GM18502 (cell line): ENCODE measurements at regions not wholly inside any gene's neighbourhood (a gene's known extent, or its start where the extent isn't known, plus 50 kb on each side); places are given as distances from the start of the nearest gene placed in this dataset.

Experiments
- ATAC-seq: cut with Tn5 transposase; IDR thresholded peaks from one replicate; pipeline ENCODE4 v1.9.1; 2021; ENCODE audit warnings: mild to moderate bottlenecking; ENCODE audit not compliant: unreplicated experiment, poor library complexity

DNA sequence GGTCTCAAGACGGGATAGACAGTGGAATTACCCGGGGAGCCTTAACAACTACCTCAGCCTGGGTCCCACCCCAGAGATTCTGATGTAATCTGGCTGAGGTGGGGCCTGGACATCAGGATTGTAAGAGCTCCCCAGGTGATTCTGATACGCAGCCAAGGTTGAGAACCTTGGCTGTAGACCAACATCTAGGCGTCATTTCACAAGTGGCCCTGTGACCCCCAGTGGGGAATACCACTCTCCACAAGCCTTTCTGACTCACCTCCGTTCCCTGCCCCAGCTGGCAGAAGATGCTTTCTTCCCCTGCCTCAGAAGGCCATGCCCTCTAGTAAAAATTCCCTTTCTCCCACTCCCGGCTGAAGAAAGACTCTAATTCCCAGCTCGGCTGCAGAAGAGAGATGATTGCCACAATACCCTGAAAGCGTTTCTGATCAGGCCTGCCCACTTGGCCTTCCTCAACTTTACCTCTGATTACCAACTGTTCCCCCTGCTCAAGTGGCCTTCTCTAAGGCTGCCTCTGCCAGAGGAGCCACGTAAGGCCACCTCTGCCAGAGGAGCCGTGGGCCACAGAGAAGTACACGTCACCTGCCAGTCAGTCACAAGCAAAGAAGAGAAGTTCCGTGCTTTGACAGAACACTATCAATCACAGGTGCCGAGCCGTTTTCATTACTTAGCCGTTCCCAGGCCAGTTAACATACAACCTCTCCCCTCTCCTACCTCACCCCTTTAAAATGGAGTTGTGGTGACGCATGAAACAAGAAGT lies 116.8 kb upstream of the PKDCC start:
- peak; percentile 67 for ATAC-seq

DNA sequence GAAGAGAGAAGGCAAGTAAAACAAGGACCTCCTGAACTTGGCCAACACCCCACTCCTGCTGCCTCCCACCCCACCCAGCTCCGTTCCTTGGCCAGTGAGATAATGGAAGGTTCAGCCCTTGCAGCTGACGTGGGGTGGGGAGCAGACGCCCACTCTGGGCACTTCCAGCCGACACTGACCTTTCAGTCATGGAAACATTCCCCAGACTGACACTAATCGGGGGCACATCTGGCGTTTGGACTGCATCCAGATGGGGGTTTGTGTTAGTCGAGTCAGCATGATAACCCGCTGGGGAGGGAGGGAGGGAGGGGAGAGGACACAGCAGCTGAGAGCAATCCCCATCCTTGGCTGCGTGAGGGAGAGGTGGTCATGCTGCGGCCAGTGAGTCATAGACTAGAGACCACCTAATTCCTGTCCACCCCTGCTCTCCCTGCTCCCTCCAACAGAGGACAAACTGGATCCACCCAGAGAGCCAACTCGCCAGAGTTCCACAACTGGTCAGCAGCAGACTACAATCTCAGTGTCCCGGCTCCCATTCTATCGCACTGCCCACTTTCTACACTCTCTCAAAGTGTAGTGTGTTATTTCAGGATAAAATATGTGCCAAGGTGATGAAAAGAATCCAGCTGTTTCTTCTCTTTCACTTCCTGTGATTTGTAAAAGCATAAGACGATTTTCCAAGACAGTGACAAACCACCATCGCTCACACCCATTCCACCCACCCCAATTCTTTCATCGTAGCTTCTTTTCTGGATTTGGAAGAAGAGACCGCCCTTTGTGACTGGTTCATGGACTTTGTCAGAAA lies 115.4 kb upstream of the PKDCC start:
- no peak for ATAC-seq

DNA sequence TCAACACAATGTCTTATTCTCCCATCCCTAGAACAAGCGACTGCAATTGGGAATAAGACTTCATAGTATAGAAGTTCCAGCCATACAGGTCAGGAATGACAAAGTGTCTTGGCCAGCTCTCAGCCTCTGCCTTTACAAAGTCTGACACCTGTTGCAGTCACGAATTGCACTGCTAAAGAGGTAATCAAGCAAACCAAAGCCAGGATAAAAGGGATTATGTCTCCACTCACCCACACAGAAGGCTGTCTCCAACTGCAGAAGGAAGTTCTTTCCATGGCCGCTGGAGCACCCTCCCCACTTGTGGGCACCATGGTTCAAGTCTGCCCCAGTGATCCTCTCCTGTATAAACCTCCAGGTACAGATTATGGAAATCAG lies 114.8 kb upstream of the PKDCC start:
- no peak for ATAC-seq

DNA sequence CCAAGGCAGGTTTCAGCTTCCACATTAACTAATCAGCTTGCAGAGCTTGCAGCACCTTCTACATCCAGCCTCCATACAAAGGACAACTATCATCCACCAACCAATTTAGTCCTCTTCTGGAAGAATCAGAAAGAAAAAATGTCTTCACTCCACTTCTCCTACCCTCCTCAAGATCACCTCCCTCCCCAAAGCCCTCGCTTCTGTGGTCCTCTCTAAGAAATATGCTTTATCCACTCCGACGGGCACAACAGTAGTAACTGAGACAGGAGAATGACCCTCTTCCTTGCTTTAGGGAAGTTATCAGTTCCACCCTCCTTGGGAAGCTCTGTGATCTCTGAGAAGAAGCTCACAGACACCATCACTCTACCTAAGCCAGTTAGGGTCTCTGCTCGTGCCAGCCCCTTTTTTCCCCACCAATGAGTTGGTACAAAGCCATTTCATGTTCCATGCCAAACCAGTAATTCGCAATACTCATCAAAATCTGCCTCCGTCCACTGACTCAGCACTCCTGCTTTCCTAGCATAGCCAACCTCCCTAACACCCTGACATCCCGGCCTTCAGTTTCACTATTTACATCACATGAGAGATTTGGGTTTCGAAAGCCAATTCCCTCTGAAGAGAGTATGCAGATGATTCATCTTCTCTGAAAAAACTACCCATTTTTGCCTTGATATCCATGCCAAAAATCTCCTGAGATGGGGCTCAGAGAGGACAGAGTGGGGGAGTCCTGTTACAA lies 114.1 kb upstream of the PKDCC start:
- ATAC-seq, result no peak

DNA sequence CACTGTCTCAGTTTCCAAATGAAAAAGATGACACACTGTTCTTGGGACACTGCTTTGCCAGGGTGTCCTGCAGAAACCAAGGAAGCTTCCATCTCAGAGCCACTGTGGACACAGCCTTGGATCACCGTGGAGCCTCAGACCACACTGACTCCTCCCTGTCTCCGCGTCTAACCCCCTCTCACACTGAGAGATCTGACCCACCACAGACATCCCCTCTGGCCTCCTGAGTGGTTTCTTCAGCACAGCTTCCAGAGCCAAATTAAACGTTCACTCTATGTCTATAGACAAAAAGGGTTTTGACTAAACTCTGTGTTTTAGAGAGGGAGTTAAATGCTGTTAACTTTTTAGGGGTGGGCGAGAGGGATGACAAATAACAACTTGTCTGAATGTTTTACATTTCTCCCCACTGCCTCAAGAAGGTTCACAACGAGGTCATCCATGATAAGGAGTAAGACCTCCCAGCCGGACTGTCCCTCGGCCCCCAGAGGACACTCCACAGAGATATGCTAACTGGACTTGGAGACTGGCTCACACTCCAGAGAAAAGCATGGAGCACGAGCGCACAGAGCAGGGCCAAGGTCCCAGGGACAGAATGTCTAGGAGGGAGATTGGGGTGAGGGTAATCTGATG lies 113.4 kb upstream of the PKDCC start:
- ATAC-seq, result no peak

DNA sequence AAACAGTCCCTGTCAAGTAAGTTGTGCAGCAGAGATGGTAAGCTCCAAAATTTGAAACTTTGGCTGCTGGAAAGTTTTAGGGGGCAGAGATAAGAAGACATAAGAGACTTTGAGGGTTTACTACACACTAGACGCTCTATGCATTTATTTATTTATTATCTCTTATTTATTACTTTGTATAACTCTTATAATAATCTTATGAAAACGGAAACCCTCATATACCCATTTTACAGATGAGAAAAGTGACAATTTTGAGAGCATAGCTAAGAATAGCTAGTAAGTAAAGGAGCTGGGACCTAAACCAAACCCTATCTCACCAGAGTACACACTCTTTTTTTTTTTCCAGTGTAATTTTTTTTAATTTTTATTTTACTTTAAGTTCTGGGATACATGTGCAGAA lies 112.8 kb upstream of the PKDCC start:
- ATAC-seq, result no peak

DNA sequence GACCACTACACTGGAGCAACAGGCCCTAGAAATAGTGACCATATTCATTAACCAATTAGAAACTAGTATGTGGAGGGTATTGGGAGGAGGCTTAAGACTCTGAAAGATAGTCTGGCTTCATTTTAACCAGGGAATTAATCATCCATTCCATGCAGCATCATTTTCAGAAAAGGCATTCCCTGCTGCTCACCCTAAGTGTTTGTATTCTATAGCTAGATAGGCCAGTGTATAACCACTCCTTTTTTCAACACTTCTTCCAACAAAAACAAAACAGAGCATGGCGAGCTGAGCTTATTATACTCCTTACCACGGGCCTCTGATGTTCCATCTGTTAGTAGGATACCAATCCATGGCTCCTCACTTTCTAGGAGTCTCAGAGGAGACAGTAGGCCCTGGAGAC lies 112.0 kb upstream of the PKDCC start:
- ATAC-seq, result no peak

DNA sequence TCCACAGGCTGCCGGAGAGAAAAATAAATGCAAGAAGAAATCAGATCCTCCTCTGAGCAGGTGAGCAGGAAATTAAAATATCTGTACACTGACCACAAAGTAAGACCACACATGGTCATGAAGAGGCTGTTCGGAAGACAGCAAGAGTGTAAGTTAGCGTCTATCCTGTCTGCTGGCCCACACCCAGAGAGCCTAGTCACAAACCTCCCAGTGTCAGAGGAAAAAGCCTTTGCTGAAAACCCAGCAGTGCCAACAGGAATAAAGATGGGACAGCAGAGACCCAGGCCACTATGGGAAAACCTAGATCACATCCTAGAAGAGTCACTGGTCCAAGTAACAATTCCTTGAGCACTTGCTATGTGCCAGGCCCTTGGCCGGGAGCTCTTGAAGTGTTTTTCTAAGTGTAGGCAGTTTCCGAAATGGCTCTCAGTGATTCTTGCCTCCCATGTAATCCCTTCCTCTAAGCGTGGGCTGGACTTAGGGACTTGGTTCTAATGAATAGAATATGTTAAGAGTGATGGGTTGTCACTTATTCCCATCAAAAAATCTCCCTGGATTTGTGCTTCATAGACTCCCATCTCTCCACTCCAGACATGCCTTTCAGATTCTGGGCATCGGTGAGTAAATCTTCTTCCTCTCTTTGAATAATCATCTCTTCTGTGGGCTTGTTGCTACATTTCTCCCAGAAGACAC lies 110.9 kb upstream of the PKDCC start:
- no peak for ATAC-seq

DNA sequence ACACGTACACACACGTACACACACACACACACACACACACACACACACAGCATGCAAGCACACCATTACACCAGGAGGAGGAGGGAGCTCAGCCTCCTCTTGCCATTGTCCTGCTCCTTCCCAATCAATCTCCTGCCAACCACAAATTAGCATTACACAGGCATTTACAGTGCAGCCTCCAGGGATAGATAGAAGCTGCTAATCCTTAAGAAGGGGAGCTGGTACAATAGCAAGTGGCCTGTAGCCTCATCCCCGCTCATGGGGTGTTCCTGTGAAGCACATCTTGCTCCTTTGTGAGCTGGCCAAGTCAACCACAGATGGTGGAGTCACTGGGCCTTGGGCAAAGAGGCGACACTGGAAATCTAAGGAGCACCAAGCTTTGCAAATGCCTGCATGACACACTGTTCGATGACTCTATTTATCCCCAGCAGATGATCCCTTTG lies 110.3 kb upstream of the PKDCC start:
- ATAC-seq, result no peak

DNA sequence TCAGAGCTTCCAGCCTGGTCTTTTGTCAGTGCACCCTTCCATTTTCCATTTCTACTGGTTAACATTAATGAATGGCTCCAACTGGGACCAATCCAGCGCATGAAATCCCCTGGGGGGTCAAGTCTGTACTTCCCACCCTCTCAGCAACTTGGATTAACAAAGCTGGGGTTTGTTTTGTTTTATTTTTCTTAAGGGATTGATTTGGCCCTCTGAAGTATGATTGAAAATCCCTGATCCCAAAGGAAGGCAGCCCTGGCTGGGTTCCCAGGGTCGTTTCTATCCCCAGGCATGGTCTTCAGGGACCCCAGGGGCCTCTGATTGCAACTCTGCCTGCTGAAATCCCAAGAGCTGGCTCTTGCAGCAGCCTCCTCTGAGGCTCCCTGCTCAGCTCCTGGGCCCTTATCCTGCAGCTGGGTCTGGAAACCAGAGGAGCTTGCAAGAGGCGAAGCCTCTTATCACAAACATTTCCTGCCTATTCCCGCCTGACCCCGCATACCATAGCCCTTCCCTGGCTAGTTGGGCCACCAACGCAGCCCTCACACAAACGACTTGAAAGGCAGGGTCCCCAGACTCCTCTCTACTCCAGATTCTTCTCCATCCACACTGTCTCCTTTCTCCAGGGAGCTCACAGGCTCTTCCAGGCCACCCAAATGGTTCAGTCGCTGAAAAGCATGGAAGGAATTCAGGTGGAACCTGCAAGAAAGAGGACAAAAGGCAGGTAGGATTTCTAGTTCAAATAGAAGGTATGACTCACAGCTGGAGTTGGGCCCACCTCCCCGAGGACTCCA lies 109.7 kb upstream of the PKDCC start:
- no peak for ATAC-seq

DNA sequence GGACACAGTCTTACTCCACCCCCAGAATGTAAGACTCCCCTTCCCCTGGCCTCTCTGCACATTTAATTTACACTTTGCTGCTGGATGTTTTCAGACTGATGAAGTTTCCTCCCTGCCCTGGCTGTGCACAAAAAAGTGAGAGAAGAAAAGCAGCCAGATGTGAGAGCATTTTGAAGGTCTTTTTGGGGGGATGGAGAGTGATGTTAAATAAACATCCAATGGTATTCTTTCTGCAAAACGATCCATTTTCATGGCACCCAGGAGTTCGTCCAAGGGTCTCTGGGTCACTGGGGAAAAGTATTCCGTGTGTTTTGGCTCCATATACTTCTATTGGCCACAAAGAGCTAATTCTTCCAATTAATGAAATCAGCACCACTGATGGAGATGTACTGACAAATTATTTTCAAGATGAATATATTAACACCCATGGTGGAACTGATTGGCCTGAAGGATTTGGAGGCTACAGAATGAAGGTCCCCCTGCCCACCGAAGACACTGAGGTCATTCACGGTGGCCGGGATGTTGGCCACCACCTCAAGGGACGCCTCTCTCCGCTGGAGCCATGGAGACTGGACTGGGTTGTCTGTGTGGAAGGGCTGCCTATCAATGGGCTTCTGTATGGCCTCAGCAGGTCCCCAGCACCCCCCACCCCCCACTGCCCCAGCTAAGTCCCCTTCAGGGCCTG lies 107.6 kb upstream of the PKDCC start:
- ATAC-seq, result no peak

DNA sequence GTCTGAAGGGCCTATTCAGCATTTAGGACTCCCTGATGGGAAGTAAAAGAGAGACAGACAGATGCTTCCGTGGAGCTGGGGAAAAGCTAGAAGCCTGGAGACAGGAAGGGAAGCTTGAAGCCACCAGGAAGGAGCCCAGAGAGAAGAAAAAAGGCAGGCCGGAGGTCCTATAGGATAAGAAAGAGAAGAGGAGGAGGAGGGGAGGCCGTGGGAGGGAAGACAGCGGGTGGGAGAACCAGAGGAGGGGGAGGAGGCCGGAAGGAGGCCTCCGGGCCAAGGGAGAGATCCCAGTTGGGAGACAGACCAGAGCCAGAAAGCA lies 107.1 kb upstream of the PKDCC start:
- no peak for ATAC-seq

DNA sequence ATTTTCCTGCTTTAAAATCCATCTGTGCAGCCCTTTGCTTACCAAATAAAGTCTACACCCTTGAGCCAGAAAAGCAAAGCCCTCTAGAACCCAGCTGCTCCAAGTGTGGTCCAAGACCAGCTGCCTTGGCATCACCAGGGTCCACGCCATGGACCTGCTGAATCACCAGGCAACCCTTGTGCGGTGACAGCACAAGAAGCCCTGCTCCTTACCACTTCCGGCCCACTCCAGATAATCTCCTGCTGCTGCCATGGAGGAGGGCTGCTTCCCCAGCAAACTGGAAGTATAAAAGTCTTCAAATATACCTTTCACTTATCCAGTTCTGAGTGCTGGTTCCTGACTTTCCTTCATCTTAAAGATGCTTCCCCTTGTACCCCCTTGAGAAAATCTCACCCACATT lies 106.0 kb upstream of the PKDCC start:
- ATAC-seq, result no peak

DNA sequence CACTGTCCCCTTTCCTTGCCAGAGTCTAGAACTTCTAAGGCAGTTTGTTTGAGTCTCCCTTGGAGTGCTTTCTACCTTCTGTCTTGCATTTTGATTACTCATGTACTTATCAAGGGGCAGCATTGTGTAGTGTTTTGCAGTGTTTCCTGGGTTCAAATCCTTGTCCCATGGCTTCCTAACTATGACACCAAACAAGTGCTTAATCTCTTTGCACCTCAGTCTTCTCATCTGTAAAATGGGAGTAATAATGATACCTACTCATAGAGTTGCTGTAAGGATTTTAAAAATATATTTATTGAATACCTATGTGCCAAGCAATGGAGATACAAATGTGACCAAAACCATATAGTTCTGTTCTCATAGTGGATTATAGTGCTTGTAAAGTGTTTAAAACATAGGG lies 105.5 kb upstream of the PKDCC start:
- ATAC-seq, result no peak

DNA sequence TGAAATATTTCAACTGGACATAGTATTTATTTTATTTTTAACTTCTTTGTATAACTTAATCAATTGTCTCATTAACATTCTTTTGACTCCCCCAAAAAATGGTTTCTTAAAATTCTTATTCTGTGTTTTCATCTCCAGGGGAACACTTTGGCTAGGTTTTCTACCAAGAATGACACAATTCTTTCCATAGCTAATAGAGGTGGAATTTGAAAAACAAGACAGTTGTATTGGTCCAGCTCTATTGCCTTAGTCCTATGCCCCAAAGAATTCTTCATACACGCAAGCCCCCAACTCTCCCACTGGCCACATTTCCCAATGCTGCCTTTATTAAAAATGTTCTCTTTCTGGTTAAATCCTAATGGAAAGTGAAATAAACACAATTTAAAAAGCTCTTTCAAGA lies 104.7 kb upstream of the PKDCC start:
- ATAC-seq, result no peak

DNA sequence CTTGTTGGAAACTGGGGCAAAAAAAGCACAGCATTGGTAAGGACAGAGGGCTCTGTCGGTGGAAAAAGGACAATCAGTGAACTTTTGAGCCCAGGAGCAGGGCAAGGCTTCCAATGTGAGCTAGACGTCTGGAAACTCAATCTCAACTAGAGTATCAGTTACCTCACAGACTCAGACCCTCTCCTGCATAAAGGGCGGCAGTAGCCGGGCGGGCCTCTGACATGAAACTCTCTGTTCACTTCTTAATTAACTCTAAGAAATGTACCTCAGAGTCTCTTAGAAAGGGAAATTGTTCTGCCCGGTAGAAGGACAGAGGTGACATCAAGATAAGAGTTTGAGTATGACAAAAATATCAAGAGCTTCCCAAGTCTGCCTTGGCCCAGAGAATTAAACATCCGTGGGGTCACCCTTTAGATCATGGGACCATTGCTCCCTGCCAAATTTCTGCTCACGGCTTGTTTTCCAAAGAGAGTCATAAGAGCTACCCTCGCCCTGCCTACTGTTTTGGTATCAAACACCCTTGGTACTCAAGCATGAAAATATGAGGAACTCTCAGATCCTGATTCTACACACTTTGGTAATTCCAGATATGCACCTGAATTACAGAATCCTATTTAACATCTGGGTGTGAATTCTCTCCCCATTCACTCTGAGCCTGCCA lies 103.5 kb upstream of the PKDCC start:
- ATAC-seq, result no peak

DNA sequence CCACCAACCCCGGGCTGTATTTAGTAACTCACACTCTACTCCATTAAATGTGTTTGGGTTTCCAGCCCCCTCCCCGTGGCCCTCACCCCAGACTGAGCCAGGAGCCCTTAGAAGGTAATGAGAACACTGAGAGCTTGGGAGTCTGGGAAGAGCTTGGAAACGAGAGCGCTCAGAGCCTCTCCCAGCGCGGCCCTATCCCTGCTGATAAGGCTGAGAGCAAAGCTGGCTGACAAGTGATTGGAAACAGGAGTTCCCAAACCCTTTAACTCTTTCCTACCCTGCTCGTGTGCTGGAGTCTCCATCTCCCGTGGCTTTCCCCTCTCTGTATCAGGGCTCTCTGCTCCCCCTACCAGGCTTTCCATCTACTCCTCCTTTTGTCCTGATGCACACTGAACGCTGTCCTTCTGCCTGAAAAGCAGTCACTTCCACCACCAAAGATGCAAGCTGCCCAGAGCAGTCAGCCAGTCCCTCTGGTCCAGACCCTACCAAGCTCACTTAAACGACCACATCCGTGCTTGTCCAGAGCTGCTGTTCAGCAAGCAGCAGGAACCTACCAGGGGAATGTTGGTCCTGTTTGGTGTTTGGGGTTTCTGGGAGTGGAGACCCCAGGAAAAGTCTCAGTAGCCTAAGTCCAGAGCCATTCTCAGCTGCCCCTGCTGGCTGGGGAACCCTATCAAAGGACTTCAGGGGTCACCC lies 100.0 kb upstream of the PKDCC start:
- ATAC-seq, result no peak

DNA sequence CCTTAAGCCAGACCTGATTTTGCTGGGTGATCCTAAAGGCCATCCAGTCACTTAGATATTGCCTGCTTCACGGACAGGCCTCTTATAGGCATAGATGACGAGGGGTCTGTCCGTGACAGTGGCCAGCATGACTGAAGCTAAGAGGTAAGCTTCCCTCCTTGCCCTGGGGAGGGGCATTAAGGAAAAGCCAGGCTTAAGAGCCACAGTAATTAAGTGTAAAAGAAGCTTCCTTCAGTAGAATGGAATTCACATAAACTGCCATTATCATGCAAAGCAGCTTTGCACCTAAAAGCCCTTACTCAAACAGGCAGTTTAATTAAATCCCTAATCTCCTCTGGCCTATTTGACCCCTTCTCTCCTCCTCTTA lies 99.4 kb upstream of the PKDCC start:
- no peak for ATAC-seq
